SHP77 (cell line): ENCODE measurements at regions not wholly inside any gene's neighbourhood (a gene's known extent, or its start where the extent isn't known, plus 50 kb on each side); places are given as distances from the start of the nearest gene placed in this dataset.

Experiments
- DNase-seq, 2 experiments: peaks; one replicate each; lab custom pipeline; 2025; lab: John Stamatoyannopoulos, UW

DNA sequence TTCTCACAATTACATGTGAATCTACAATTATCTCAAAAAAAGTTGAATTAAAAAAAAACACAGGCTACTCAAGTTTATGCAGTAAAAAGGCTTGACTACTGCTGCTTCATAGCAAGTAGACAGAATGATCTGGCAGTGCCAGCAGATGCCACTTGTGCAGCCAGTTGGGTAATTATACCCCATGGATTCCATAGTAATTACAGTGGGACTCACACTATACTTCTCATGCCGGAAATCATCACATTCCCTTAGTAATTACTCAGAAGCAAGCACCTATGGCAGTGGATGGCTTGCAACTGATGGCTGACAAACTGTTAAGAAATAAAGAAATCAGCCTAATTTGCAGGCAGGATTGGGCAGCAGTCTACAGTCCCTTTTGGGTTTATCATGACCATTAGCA is 463.2 kb upstream of the KLF4 start:
- DNase-seq = no peak

DNA sequence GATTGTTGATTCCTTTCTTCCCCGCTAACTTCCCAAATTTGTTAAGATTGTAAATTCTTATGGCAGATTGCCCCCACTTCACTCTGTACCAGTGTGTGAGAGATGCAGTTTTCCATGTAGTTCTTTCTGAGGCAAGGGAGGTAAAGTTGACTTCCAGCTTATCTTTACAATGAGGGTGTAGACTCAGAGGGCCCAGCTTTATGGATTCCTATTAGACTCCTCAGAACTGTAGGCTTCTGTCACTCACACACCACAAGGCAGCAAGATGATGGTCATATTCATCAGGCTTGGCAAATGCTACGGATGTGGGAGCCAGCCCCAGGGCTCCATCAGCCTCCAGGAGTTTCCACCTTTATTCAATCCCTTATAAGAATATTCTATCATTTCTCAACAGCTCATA is 461.9 kb upstream of the KLF4 start:
- no peak for DNase-seq

DNA sequence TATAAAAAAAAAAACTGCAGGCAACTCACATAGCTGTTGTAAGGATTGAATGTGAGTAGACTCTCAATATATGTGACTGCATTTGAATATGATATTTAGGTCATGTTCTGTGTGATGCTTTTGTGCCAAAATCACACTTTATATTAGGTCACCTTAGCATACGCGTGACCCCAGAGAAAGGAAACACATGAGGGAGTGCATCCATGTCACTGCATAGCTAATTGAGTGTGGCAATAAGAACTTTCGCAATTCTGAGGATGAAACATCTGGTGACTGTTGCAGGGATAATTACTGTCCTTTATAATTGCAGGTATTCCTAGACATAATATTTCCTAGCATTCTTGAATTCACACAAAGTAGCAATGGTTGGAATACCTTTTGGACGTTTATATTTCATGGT is 459.5 kb upstream of the KLF4 start:
- no peak for DNase-seq

DNA sequence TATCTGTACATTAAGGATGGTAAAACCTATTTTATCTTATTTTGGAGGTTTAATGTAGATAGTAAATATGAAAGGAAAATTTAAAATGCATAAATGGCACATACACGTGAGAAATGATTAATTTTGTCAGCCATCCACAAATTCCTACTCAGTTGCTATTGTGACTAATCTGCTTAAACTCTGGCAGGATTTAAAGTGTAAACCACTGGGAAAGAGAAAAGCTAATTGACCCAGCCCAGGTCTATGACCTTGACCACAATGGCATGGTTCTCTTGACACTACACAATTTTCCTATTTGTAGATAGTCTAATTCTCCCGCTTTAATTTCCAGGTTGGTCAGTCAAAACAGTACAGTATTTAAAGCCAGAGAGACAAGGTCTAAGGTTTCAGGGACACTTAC is 459.0 kb upstream of the KLF4 start:
- DNase-seq = no peak

DNA sequence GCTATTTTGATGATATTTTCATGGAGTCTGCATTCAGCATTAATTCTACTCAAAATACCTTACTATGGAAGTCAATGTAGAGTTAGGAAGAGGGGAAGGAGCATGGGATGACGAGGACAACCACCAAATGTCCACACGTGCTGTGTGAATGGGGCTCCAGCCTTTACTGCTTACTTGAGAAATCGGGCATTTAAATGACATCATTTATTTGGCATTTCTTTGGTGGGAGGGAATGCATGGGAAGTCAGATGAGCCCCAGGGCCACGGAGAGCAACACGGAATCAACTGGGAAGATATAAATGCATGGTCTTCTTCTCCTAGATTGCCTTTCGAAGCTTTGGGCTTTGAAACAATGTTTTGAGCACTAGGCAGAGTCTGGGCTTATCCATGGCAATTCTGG is 458.5 kb upstream of the KLF4 start:
- no peak for DNase-seq

DNA sequence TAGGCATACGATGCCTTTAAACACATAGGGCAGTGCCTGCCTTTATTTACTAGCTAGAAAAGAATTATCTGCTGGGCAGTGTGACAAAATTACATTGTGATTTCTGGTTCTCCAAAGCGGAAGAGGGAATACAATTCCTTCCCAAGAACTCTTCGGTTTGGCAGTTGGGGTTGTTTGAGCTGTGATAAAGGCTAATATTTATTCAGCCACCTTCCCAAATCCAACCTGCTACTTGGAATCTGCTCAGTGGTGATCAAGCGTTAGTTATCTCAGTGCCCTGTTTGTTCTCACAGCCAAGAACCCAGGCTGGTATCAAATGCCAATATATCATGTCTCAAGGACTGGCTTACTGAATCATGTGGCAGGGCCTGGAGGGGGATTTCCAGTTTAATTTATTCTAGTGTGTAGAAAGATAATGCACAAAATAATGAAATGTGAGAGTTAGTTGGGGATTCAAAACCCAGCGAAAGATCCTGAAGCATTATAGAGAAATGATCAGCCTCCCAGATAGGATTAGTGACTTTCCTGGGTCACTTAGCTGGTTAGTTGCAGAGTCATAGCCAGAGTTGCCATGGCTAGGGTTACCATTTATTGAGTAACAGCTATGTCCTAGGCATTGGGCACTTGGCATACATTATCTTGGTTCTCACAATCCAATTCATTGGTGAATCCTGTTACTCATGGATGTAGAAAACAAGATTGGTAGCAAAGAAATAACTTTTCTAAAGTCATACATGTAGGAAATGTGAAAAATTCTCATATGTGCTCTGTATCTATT is 457.0 kb upstream of the KLF4 start:
- DNase-seq = no peak

DNA sequence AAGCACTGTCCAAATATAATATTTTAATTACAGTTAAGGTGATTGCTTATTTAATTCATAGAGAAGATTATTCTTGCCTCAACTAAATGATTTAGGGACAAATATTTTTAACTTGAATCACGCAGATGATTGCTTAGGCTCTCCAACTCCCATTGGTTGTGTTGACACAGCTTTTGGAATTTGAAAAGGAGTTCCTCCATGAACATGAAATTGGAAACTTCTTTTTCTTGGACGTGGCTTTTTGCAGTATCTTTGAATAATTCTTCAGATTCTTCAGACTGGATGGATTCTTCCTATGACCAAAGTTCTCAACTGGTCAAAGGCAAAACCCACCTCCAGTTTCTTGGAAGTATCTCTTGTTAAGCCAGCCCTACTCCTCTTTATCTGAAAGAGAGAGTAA is 456.4 kb upstream of the KLF4 start:
- no peak for DNase-seq

DNA sequence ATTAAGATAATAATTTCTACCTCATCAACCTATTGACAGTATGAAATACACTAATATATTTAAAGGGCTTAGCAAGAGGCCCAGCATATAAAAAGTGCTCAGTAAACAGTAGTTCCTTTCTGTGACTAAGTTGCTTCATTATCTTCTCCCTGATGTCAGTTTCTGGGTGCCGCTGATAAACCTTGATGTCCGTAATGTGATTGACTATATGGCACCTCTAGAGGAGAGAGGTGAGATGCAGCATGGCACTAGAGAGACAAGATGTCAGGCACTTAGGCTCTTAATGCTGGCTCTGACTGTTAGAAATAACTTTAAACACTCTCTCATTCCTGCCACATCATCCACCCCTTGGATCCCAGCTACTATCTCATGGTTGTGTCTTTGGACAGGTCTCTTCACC is 455.9 kb upstream of the KLF4 start:
- DNase-seq = no peak

DNA sequence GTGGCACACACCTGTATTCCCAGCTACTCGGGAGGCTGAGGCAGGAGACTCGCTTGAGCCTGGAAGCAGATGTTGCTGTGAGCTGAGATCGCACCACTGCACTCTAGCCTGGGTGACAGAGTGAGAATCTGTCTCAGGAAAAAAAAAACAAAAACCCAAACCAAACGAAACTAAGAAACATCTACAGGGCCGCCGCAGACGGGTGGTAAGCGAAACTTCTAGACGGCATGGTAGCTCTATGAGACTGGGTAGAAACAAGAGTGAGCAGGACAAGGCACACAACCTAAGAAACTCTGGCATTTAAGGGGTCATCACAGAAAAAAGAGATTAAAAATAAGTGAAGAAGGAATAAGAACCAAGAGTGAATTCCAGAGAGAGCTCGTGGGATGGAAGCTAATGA is 454.8 kb upstream of the KLF4 start:
- no peak for DNase-seq

DNA sequence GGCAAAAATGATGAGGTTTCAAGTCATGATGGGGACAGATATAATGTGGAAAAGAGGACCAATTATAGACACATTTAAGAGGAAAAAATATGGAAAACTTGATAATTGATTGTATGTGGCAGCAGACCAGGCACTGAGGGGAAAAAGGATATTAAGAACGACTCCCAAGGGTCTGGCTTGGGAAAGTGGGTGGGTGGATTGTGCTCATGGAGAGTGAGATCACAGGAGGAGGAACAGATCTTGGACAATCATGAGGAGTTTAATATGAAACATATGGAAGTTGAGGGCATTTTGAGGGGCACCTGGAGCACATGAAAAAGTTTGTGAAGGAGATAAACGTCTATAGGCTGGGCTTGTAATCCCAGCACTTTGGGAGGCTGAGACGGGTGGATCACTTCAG is 454.3 kb upstream of the KLF4 start:
- DNase-seq = no peak

DNA sequence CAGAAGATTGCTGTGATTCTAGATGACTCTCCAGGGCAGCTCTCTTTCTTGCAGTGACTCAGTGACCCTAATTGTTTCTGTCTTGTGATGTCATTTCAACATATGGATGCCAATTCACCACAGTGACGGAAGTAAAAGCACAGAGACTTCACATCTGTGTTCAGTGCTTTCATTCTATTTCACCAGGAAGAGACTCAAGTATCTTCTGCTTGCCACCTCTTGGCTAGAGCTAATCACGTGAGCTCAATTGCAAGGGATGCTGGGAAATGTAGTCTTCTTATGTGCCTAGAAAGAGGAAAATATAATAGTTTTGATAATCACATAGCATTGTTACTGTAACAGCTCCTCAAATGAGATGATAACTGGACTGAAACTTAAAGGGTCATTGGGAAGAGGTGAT is 453.3 kb upstream of the KLF4 start:
- no peak for DNase-seq

DNA sequence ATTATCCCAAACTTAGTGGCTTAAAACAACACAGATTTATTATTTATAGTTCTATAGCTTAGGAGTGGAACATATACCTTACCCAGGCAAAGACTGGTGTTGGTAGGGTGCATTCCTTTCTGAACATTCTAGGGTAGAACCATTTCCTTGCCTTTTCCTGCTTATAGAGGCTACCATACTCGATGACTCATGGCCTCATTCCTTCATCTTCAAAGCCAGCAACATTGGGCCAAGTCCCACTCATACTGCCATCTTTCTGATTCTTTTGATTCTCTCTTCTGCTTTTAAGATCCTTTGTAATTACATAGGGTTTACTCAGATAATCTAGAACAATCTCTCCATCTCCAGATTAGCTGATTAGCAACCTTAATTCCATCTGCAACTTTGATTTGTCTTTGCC is 452.7 kb upstream of the KLF4 start:
- no peak for DNase-seq

DNA sequence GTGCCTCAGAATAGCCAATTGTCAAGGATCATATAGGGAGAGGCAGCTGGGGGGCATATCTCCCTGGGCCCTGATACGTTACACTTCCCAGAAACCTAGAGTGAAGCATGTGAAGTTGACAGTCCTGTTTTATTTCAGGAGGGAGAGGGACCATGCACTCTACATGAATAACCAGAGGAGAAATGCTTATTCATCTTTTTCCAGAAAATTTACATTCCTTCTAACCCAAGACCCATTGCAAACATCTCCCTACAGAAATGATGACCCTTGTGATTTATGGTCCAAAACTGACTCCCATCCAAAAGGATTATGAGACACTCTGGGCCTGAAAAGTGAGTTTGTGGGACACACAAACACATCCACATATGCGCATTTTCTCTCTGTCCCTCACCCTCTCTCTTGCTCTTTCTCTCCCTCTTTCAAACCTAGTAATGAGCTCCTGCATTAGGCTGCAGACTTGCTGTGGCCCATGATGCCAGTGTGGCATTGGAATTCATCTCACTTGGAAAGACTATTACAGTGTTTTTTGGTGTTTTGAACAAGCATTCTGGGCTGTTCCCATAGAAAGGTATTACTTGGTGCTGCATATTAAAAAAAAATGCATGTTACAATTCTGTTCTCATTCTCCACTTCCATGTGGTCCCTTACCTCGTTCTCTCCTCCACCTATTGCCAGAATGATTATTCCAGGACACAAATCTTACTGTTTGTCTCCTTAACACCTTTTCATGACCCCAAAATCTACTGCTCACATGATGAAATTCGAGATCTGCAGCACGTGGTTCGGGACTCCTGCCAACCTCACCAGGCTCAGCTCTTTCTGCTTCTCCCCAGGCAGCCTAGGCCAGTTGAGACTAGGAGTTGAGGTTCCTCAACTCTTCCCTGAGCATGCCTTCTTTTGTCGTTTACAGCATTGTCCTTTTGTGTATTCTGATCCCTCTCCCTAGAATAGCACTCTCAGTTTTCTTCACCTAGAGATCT is 451.3 kb upstream of the KLF4 start:
- no peak for DNase-seq

DNA sequence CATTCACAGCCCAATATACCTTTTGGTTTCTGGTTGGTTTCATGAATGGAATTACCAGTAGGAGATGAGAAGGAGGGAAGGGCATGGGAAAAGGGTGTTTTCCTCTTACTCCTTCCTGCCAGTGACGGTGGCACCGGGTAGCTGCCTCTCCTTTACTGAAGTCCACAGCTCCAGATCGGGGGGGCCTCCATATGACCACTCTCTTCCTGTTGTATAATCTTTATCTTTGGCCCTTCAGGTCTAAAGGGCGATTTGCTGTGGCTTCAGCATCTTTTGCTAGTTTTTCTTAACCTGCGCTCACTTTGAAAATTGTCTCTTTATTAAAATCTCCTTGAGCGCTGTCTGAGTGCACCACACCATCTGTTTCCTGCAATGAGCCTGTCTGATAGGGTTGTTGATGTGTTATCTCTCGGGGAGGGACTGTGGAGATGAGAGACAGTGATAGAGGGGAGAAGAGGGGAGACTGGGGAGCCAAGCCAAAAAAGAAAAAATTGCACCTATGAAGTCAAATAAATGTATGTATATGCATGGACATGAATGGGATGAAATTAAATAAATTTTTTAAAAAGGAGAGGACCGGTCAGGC is 449.3 kb upstream of the KLF4 start:
- no peak for DNase-seq

DNA sequence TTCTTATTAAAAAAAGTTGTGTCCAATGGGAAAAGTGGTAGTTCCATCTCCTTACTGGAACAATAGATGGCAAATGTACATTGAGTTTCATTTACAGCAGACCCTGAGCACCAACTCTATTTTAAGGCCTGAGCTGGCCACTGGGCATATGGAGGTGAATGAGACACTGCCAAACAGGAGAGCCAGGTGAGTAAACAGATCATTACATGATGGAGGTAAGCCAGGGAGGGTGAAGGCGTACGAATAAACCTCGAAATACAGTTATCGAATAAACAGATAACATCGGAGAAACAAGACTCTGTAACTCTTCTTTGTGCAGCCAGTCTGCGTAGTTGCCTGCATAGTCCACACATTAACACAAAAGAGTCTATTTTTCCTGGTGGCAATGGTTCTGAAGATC is 446.4 kb upstream of the KLF4 start:
- DNase-seq = peak in 1 of 2 experiments; percentile 33

DNA sequence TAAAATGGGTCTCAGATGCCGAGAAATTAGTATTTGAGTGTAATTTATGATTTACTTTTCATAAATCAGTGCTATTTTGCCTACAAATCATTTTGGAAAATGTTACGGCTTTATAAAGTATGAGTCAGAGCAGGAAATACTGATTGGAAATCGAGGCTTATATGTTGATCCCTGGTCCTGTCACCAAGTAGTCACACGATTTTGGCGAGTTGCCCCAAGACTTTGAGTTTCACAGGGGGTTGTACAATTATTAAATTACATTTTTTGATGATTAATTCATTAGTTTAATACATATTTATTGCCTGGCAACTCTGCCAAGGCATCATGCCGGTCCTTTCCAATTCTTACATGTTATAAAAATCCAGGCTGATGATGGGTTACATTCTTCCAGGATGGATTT is 443.9 kb upstream of the KLF4 start:
- DNase-seq = no peak

DNA sequence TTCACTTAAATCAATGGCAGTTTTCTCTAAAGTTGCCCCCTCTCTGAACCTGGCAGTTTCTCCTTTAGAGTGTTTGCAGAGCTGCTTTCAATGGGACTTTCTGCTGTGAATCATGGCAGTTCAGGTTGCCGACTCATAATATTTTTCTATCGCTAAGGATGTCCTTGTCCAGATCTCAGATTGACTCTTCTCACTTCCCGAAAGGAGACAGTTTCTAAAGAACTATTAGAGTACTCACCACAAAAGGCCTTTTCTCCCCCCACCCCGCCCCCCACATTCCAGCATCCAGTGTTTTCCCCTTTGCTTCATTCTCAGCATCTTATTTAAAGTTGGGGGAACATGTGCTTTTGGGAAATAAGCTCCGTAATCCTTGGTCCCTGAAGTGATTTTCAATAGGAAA is 443.5 kb upstream of the KLF4 start:
- DNase-seq = no peak

DNA sequence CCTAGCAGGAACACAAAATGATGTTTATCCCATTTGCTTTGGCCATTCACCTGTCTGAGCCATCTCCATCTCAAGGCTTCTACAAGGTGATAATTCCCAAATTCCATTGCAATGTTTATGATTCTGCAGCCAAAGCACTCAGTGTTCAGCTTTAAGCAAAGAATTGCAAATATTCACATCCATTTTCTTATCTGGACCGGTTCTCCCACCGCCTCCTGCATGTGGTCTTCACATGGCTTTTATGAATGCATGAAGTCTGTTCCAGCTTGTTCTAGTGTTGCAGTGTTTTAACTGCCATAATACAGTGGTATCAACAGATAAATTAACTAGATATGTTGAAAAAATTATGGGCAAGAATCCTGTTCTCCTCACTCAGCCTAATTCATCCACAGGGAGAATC is 443.0 kb upstream of the KLF4 start:
- DNase-seq = no peak

DNA sequence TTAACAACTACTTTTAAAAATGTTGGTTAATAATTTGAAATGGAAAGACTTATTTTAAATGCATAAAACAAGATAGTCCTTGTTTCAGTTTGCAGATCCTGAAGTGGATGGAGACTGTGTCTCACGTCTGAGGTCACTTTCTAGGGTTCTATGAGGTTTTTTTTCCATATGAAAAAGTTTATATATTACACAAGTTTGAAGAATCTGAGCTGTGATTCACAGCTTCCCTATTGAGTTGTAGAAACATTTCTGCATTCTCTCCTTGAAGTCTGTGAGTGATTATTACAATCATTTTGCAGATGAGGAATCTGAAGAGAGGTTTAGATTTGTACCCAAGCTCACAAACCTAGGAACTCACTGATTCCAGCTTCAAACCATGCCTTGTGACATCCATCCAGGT is 442.5 kb upstream of the KLF4 start:
- DNase-seq = no peak

DNA sequence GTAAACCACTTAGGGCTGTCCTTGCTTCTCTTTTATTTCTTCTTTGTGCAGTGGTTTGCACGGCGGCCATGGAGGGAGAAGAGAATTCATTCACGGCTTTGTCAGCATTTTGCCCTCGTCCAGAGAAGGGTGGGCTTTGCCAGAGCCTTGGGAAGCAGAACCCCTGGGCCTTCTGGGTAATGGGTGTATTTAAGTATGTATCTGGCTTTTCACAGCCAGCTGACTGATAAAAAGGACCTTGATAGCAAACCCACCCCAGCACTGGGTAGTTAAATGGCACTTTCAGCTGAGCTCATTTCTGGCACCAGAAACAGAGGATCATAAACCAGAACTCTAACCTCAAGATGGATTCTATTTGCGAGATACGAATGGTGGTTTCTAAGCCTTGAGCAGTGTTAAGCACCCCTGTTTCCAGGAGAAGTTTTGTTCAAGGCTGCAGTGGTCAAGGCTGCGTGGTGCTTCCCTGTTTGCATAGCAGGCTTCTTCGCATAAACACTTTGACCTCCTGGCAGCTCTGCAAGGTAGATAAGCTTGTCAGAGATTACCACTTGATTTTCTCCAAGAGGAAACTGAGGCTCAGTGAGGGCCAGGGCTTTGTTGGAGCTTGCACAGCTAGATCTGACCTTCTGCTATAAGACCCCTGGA is 441.6 kb upstream of the KLF4 start:
- no peak for DNase-seq

DNA sequence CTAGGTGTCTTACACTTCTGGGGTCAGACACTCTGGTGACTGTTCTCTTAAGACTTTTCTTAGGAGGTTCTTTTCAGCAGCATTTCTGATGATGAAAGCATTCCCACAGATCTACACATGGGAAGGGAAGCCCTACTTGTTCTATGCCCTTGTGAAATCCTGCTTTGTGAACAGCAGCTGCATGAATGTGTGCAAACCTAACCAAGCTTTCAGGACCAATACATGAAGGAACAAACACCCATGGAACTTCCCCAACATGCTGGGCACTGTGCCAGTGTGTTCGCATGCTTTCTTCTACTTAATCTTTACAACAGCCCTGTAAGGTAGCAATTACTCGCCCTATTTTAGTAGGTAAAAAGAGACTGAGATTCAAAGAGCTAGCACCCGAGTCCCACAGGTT is 439.9 kb upstream of the KLF4 start:
- DNase-seq = no peak

DNA sequence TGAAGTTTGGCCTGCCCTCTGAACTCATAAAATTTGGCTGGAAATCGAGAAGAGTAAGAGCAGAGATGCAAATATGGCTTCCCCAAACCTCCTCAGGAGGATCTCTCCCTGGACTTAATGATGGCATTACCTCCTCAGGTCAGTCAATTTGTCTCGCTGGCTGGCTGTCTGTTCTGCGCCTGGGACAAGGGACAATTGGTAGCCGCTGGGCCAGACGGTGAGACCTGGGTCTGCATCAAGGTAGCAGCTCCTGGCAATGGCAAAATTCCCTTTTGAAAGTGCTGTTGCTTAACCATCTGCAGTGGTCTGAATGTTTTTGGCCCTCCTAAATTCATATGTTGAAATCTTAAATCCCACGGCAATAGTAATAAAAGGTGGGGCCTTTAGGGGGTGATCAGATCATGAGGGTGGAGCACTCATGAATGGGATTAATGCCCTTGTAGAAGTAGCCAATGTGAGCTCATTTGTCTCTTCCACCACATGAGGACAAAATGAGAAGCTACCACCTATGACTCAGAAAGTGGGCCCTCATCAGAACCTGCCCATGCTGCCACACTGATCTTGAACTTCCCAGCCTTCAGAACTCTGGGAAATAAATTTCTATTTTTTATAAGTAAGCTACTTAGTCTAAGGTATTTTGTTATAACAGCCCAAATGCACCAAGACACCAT is 439.3 kb upstream of the KLF4 start:
- DNase-seq = no peak
